HG03039 (cell line): ENCODE measurements at regions not wholly inside any gene's neighbourhood (a gene's known extent, or its start where the extent isn't known, plus 50 kb on each side); places are given as distances from the start of the nearest gene placed in this dataset.
"Not testable (repeated sequence)": the region's sequence is repeated elsewhere in the genome, so short reads cannot be mapped to it uniquely, and the experiment has no call there.

Experiments used
- ATAC-seq: cut with Tn5 transposase; IDR thresholded peaks from one replicate; pipeline ENCODE4 v1.9.1; 2021; ENCODE audit warnings: mild to moderate bottlenecking, moderate library complexity; ENCODE audit not compliant: unreplicated experiment

- ATAC-seq = no peak
Measured at GRCh38 chr5:66234241-66234640, 90.1 kb downstream of the SREK1 start.

GRCh38 chr5:66238435-66238834, 94.3 kb downstream of the SREK1 start:
- ATAC-seq = no peak

GRCh38 chr5:66239034-66239433, 94.9 kb downstream of the SREK1 start:
- ATAC-seq = no peak

- ATAC-seq = no peak
Measured at GRCh38 chr5:66241136-66241825, 97.2 kb downstream of the SREK1 start.

- no peak for ATAC-seq
Measured at GRCh38 chr5:66242050-66242715, 98.1 kb downstream of the SREK1 start.

GRCh38 chr5:66246608-66247007, 102.5 kb downstream of the SREK1 start:
- no peak for ATAC-seq

- ATAC-seq = no peak
Measured at GRCh38 chr5:66247176-66247960, 103.3 kb downstream of the SREK1 start.

- ATAC-seq = no peak
Measured at GRCh38 chr5:66248874-66249273, 104.8 kb downstream of the SREK1 start.

GRCh38 chr5:66249920-66250319, 105.8 kb downstream of the SREK1 start:
- no peak for ATAC-seq

GRCh38 chr5:66252849-66253248, 108.7 kb downstream of the SREK1 start:
- no peak for ATAC-seq

GRCh38 chr5:66255714-66256113, 111.6 kb downstream of the SREK1 start:
- ATAC-seq = no peak

- no peak for ATAC-seq
Measured at GRCh38 chr5:66273121-66273520, 129.0 kb downstream of the SREK1 start.

- no peak for ATAC-seq
Measured at GRCh38 chr5:66276986-66277385, 132.9 kb downstream of the SREK1 start.

GRCh38 chr5:66277981-66278380, 133.9 kb downstream of the SREK1 start:
- no peak for ATAC-seq

- ATAC-seq = no peak
Measured at GRCh38 chr5:66281294-66281693, 137.2 kb downstream of the SREK1 start.

GRCh38 chr5:66284588-66285342, 140.7 kb downstream of the SREK1 start:
- no peak for ATAC-seq

GRCh38 chr5:66285343-66285922, 141.3 kb downstream of the SREK1 start:
- no peak for ATAC-seq

GRCh38 chr5:66291771-66292170, 147.7 kb downstream of the SREK1 start:
- no peak for ATAC-seq

GRCh38 chr5:66293851-66294250, 149.8 kb downstream of the SREK1 start:
- ATAC-seq = not testable (repeated sequence)

GRCh38 chr5:66299463-66299862, 155.4 kb downstream of the SREK1 start:
- no peak for ATAC-seq

GRCh38 chr5:66302344-66302743, 158.2 kb downstream of the SREK1 start:
- no peak for ATAC-seq
